ENCODE measurements at regions not wholly inside any gene's neighbourhood (a gene's known extent, or its start where the extent isn't known, plus 50 kb on each side); places are given as distances from the start of the nearest gene placed in this dataset.

DNA sequence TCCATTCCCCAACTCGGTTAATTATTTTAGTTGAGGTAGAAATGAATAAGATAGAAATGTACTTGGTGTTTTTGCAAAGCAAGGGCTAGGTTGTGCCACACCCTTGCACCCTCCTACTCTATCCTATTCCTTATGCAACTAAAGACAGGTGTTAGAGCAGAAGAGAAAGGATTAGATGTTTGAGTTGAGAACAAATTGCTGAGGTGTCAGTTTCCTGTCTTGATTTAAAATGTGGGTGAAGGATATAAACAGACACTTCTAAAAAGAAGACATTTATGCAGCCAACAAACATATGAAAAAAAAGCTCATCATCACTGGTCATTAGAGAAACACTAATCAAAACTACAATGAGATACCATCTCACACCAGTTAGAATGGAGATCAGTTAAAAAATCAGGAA lies 1256.2 kb downstream of the CNTNAP5 start:
- H3K9me3 ChIP-seq (ENCODE audit: control insufficient read depth, low read length), result no peaks in the 10 kb centered on the region
- Mint-ChIP-seq H3K4me3 (no peak overlapping the region), H3K27ac (no peak overlapping the region), H3K36me3 (ENCODE audit: low read depth) (no peaks in the 10 kb centered on the region), H3K4me1 (no peaks in the 10 kb centered on the region), H3K9me3 (peaks cover 3% of the 10 kb centered on the region), H3K27me3 (ENCODE audit: insufficient read depth) (no peaks in the 10 kb centered on the region)
- no peak overlapping the region for H3K4me3 ChIP-seq (ENCODE audit: low read length)
- no CpG with 5 or more reads among the region's 1 CpG for WGBS, 2 experiments (ENCODE audit: insufficient coverage in 1 of 2, insufficient read length in 1 of 2)
- H3K9ac ChIP-seq (ENCODE audit: extremely low read depth, low read length, poor library complexity, severe bottlenecking), result no peak overlapping the region
- TF ChIP-seq, protein P1, sequence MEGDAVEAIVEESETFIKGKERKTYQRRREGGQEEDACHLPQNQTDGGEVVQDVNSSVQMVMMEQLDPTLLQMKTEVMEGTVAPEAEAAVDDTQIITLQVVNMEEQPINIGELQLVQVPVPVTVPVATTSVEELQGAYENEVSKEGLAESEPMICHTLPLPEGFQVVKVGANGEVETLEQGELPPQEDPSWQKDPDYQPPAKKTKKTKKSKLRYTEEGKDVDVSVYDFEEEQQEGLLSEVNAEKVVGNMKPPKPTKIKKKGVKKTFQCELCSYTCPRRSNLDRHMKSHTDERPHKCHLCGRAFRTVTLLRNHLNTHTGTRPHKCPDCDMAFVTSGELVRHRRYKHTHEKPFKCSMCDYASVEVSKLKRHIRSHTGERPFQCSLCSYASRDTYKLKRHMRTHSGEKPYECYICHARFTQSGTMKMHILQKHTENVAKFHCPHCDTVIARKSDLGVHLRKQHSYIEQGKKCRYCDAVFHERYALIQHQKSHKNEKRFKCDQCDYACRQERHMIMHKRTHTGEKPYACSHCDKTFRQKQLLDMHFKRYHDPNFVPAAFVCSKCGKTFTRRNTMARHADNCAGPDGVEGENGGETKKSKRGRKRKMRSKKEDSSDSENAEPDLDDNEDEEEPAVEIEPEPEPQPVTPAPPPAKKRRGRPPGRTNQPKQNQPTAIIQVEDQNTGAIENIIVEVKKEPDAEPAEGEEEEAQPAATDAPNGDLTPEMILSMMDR (conservative IDR thresholded peaks at IDR 0.05), result no peak
- H3K4me1 ChIP-seq (ENCODE audit: control insufficient read depth, insufficient read depth, low read length), result no peaks in the 10 kb centered on the region
- H3K27me3 ChIP-seq (ENCODE audit: control insufficient read depth, insufficient read depth, low read length, poor library complexity, severe bottlenecking), result no peaks in the 10 kb centered on the region
- DNase-seq, result no peak
- no peaks in the 10 kb centered on the region for H3K36me3 ChIP-seq (ENCODE audit: control insufficient read depth, insufficient read depth, low read length)
- no peak overlapping the region for H3K27ac ChIP-seq (ENCODE audit: low read depth, low read length)

DNA sequence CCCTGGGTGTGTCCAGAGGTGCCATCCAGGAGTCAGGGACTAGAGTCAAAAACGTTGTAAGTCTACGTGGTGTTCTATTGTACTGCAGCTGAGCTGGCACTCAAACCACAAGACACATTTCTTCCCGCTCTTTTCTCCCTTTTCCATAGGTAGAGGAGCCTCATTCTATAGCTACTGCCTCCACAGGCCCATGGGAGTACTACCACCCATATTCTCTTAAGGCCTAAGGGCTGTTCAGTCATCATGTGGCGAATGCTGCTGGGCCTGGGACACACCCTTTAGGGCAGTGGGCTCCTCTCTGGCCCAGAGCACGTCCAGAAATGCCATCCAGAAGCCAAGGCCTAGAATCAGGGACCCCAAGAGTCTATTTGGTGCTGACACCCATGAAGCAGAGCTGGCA lies 1271.7 kb downstream of the CNTNAP5 start:
- H3K27me3 ChIP-seq (ENCODE audit: control insufficient read depth, insufficient read depth, low read length, poor library complexity, severe bottlenecking), result no peaks in the 10 kb centered on the region
- H3K27ac Mint-ChIP-seq, result no peak overlapping the region
- no peak for DNase-seq
- peaks cover 2% of the 10 kb centered on the region for H3K9me3 Mint-ChIP-seq
- no peak overlapping the region for H3K9ac ChIP-seq (ENCODE audit: extremely low read depth, low read length, poor library complexity, severe bottlenecking)
- 89 to 96% methylated on average over 5 of the region's 5 CpGs for WGBS, 2 experiments (ENCODE audit: insufficient coverage in 1 of 2, insufficient read length in 1 of 2)
- H3K36me3 Mint-ChIP-seq (ENCODE audit: low read depth), result no peaks in the 10 kb centered on the region
- no peaks in the 10 kb centered on the region for H3K36me3 ChIP-seq (ENCODE audit: control insufficient read depth, insufficient read depth, low read length)
- H3K4me3 Mint-ChIP-seq, result no peak overlapping the region
- H3K4me3 ChIP-seq (ENCODE audit: low read length), result no peak overlapping the region
- H3K27ac ChIP-seq (ENCODE audit: low read depth, low read length), result no peak overlapping the region
- TF ChIP-seq, protein P1 (conservative IDR thresholded peaks at IDR 0.05), result peak; percentile 51
- no peaks in the 10 kb centered on the region for H3K4me1 ChIP-seq (ENCODE audit: control insufficient read depth, insufficient read depth, low read length)
- H3K4me1 Mint-ChIP-seq, result no peaks in the 10 kb centered on the region
- peaks cover 8% of the 10 kb centered on the region for H3K27me3 Mint-ChIP-seq (ENCODE audit: insufficient read depth)
- no peaks in the 10 kb centered on the region for H3K9me3 ChIP-seq (ENCODE audit: control insufficient read depth, low read length)

DNA sequence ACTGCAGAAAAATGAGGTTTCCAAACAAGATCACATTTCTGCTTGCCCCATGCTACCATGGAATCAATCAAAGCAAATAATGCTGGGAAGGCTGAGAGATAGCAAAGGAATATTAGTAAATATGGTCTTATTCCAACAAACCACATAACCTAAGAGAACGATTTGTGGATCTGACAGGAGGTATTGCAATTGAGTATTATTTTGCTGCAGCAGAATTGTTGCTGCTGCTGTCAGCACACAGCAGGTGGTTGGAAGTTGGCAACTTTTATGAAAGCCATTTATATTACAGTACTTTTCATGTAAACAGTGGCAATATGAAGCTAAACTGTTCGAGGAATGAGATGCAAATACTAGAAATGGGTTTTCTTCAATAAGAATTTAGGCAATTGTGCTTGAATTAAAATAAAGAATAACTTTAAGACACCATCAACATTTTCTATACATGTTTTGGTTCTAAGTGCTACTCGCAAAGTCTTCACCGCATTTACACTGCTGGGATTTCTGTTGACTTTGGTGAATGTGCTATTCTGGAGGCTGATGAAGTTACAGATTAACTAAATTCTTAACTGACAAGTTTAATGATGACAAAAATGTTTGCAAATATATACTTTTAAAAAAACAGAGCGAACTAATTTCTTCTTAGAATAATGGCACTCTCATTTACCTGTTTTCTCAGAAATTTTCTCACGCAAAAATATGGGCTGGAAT lies 1285.7 kb downstream of the CNTNAP5 start:
- Histone ChIP-seq H3K27me3 (ENCODE audit: control insufficient read depth, insufficient read depth, low read length, poor library complexity, severe bottlenecking) (no peaks in the 10 kb centered on the region), H3K9ac (ENCODE audit: extremely low read depth, low read length, poor library complexity, severe bottlenecking) (no peak overlapping the region), H3K9me3 (ENCODE audit: control insufficient read depth, low read length) (no peaks in the 10 kb centered on the region), H3K27ac (ENCODE audit: low read depth, low read length) (no peak overlapping the region), H3K4me1 (ENCODE audit: control insufficient read depth, insufficient read depth, low read length) (no peaks in the 10 kb centered on the region), H3K36me3 (ENCODE audit: control insufficient read depth, insufficient read depth, low read length) (no peaks in the 10 kb centered on the region), H3K4me3 (ENCODE audit: low read length) (no peak overlapping the region)
- Mint-ChIP-seq H3K27me3 (ENCODE audit: insufficient read depth) (no peaks in the 10 kb centered on the region), H3K27ac (no peak overlapping the region), H3K4me1 (peaks cover 9% of the 10 kb centered on the region), H3K4me3 (no peak overlapping the region), H3K36me3 (ENCODE audit: low read depth) (no peaks in the 10 kb centered on the region), H3K9me3 (no peaks in the 10 kb centered on the region)
- TF ChIP-seq, protein P1 (conservative IDR thresholded peaks at IDR 0.05), result no peak
- 92 to 100% methylated on average over 2 to 5 of the region's 6 CpGs for WGBS, 2 experiments (ENCODE audit: insufficient coverage in 1 of 2, insufficient read length in 1 of 2)
- DNase-seq, result no peak
